ENCODE measurements at regions not wholly inside any gene's neighbourhood (a gene's known extent, or its start where the extent isn't known, plus 50 kb on each side); places are given as distances from the start of the nearest gene placed in this dataset.

DNA sequence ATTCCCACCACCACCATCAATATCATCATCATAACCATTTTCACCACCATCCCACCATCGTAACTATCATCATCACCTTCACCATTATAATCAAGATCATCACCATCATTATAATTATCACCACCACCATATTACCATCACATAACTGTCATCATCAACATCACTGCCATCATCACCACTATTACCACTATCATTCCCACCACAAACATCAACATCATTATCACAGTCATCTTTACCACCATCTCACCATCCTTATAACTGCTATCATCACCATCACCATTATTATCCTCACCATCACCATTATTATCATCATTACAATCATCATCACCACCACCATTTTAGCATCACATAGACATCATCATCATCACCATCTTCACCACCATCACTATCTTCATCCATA lies 167.1 kb upstream of the ZMIZ1 start:
- TF ChIP-seq, protein P1, sequence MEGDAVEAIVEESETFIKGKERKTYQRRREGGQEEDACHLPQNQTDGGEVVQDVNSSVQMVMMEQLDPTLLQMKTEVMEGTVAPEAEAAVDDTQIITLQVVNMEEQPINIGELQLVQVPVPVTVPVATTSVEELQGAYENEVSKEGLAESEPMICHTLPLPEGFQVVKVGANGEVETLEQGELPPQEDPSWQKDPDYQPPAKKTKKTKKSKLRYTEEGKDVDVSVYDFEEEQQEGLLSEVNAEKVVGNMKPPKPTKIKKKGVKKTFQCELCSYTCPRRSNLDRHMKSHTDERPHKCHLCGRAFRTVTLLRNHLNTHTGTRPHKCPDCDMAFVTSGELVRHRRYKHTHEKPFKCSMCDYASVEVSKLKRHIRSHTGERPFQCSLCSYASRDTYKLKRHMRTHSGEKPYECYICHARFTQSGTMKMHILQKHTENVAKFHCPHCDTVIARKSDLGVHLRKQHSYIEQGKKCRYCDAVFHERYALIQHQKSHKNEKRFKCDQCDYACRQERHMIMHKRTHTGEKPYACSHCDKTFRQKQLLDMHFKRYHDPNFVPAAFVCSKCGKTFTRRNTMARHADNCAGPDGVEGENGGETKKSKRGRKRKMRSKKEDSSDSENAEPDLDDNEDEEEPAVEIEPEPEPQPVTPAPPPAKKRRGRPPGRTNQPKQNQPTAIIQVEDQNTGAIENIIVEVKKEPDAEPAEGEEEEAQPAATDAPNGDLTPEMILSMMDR (IDR thresholded peaks at IDR 0.05; ENCODE audit: low read depth, low read length) = no peak
- no peaks in the 10 kb centered on the region for H3K36me3 ChIP-seq
- H3K27me3 ChIP-seq = no peaks in the 10 kb centered on the region
- no peak overlapping the region for H3K4me3 ChIP-seq
- no peak for DNase-seq (ENCODE audit: low read depth in 1 of 2, low spot score in 1 of 2)
- no peaks in the 10 kb centered on the region for H3K4me1 ChIP-seq (ENCODE audit: low read depth)
- H3K27ac ChIP-seq = no peak overlapping the region
- H3K9me3 ChIP-seq (ENCODE audit: low read depth) = no peaks in the 10 kb centered on the region

DNA sequence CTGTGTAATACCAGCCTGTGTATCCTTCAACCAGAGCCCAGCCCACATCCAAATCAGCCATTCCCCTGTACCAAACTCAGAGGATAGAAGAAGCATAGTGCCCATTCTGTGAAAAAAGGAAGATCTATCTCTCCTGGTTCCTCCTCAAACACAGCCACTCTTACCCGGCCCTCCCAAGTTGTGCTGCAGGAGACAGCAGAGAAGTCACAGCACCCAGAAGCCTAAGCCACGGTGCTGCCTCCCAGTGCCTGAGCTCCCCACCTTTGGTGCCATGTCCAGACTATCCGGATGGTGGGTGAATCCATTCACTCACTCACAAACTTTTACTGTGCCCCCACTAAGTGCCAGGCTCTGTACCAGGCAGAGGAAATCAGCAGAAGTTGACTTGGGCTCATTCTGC lies 166.0 kb upstream of the ZMIZ1 start:
- Histone ChIP-seq H3K27ac (no peak overlapping the region), H3K9me3 (ENCODE audit: low read depth) (no peaks in the 10 kb centered on the region), H3K27me3 (no peaks in the 10 kb centered on the region), H3K4me1 (ENCODE audit: low read depth) (no peaks in the 10 kb centered on the region), H3K4me3 (no peak overlapping the region), H3K36me3 (no peaks in the 10 kb centered on the region)
- no peak for DNase-seq (ENCODE audit: low read depth in 1 of 2, low spot score in 1 of 2)
- TF ChIP-seq, protein P1 (IDR thresholded peaks at IDR 0.05; ENCODE audit: low read depth, low read length) = no peak

DNA sequence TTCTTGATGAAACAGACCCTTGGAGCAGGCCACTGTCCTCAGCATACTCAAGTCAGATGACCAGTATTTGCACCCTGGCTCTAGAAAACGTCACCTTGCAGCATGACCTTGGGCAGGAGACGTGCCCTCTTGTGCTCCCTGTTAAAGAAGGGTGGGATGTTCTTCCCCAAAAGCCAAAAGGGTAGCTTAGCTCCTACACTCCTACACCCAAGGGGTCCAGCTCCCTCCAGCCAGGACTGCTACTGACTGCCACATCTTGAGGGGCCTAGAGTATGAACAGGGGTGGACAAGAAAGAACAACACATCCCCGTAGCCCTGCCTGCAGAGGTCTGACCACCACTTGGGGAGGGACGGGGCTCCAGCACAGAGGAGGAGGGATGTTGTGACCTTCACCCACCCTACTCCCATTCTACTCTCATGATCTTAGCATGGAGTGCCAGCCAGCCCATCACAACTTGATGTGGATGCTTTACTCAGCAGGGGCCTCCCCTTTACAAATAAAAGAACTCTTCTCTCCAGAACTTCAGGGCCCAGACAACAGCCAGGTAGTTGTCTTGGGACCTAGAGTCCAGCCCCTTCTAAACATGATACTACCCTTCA lies 165.3 kb upstream of the ZMIZ1 start:
- Histone ChIP-seq H3K9me3 (ENCODE audit: low read depth) (no peaks in the 10 kb centered on the region), H3K27ac (no peak overlapping the region), H3K36me3 (no peaks in the 10 kb centered on the region), H3K4me3 (no peak overlapping the region), H3K27me3 (no peaks in the 10 kb centered on the region), H3K4me1 (ENCODE audit: low read depth) (no peaks in the 10 kb centered on the region)
- no peak for DNase-seq (ENCODE audit: low read depth in 1 of 2, low spot score in 1 of 2)
- TF ChIP-seq, protein P1 (IDR thresholded peaks at IDR 0.05; ENCODE audit: low read depth, low read length) = no peak

DNA sequence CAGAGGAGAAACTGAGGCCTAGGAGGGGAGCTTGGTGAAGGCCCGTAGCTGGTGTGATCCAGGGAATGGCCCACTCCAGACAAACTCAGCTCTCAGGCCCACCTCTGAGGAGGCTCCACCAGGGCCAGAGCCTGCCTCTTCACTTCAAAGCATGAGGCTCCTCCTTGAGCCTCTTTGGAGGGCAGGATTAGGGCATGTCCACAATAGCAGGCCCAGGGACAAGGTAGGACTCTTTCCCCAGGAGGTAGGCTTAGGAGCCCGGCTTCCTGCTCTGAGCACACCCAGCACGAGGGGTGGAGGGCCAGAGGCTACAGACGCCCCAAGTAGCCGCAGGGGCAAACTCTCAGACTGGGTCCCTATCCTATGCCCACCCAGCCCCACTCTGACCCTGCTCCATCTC lies 164.6 kb upstream of the ZMIZ1 start:
- Histone ChIP-seq H3K27ac (no peak overlapping the region), H3K4me1 (ENCODE audit: low read depth) (no peaks in the 10 kb centered on the region), H3K4me3 (no peak overlapping the region), H3K27me3 (no peaks in the 10 kb centered on the region), H3K36me3 (no peaks in the 10 kb centered on the region), H3K9me3 (ENCODE audit: low read depth) (no peaks in the 10 kb centered on the region)
- TF ChIP-seq, protein P1 (IDR thresholded peaks at IDR 0.05; ENCODE audit: low read depth, low read length) = no peak
- no peak for DNase-seq (ENCODE audit: low read depth in 1 of 2, low spot score in 1 of 2)

DNA sequence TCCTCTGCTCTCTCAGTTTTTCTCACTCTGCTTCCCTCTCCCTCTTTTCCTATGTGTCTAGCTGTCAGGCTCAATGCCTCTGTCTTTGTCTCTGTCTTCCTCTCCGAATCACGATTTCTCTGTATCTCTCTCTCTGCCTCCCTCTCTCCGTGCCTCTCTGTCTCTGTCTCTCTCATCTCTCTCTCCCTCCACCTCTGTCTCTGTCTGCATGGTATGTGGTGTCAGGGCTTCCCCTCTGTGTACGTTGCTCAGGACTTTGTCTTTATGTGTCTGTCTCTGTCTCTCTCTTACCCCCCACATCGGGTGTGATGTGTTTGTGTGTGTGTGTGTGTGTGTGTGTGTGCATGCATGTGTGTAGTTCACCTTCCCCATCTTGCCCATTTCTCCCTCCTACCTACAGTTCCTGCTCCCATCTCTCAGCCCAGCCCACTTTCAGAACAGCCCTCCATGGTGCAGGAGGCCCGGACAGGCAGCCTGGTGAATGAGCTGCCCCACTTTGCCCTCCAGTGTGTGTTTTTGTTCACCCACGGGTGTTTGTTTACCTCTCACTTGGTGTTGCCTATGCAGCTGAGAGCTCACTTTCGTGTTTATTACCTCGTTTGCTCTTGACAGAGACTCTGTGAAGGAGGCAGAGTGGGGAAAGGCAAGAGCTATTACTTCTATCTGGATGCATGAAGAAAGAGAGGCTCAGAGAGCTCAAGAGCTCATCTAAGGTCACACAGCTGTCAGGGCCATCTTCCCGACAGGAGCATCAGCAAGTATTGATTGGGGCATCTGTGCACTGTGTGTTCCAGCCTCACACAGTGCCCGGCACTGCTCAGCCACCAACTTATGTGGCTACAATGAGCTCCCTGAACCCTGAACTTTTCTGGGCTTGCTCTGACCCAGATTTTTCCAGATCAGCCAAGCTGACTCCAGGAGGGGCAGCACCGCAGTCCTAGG lies 163.5 kb upstream of the ZMIZ1 start:
- Histone ChIP-seq H3K9me3 (ENCODE audit: low read depth) (no peaks in the 10 kb centered on the region), H3K4me3 (no peak overlapping the region), H3K36me3 (no peaks in the 10 kb centered on the region), H3K27me3 (no peaks in the 10 kb centered on the region), H3K27ac (no peak overlapping the region), H3K4me1 (ENCODE audit: low read depth) (no peaks in the 10 kb centered on the region)
- DNase-seq (ENCODE audit: low read depth in 1 of 2, low spot score in 1 of 2) = no peak
- TF ChIP-seq, protein P1 (IDR thresholded peaks at IDR 0.05; ENCODE audit: low read depth, low read length) = no peak

Measured in cardiac muscle cell (in vitro differentiated cells and primary cell).